Anterior cingulate cortex (tissue), 58 donors: ENCODE measurements at regions not wholly inside any gene's neighbourhood (a gene's known extent, or its start where the extent isn't known, plus 50 kb on each side); places are given as distances from the start of the nearest gene placed in this dataset.
"Not testable (repeated sequence)": the region's sequence is repeated elsewhere in the genome, so short reads cannot be mapped to it uniquely, and the experiment has no call there.

Source experiments
- DNase-seq, 58 donors: peaks; one replicate each; lab custom pipeline; 2025; lab: John Stamatoyannopoulos, UW

DNA sequence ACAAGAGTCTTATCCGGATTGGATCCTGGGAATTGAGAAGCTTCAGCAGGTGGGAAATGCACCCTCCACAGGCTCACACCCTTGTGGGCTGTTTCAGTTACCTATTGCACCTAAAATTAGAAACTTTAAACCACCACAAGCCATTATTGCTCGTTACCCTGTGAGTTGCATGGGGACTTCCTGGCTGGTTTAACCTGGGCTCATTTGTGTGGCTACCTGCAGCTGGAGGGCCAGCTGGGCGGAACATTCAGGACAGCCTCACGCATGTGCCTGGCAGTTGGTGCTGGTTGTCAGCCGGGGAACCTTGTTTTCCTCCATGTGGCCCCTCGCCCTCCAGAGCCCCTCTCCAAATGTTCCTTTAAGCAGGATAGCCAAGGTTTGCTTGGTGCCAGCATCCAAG is 118.5 kb upstream of the DEFB108B start:
- DNase-seq = not testable (repeated sequence)

DNA sequence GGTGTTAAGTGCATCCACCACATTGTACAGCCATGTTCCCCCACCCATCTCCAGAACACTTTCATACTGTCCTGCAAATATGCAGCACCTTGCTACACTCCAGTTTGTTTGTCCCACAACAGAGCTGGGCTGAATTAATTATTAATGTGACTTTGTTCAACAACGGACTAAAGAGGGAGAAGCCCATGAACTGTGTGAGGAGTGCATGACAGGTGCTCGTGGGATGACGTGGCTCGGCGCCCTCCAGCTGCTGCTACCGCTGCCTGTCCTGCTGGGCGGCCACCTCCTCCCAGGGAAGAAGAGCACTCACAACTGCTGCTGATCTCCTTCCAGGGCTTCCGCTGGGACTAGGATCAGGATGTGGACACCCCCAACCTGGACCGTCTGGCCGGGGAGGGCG is 111.2 kb upstream of the DEFB108B start:
- DNase-seq = not testable (repeated sequence)

DNA sequence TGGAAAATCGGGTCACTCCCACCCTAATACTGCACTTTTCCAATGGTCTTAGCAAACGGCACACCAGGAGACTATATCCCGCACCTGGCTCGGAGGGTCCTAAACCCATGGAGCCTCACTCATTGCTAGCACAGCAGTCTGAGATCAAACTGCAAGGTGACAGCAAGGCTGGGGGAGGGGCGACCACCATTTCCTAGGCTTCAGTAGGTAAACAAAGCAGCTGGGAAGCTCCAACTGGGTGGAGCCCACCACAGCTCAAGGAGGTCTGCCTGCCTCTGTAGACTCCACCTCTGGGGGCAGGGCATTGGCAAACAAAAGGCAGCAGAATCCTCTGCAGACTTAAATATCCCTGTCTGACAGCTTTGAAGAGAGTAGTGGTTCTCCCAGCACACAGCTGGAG is 109.0 kb upstream of the DEFB108B start:
- DNase-seq = not testable (repeated sequence)

DNA sequence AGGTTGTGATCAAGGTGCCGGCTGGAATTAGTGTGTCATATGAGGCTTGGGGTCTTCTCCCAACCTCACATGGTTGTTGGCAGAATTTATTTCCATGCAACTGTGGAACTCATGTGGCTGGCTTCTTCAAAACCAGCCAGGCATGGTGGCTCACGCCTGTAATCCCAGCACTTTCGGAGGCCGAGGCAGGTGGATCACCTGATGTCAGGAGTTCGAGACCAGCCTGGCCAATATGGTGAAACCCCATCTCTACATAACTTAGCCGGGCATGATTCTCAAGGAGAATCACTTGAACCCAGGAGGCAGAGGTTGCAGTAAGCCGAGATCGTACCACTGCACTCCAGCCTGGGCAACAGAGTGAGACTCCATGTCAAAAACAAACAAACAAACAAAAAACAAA is 102.3 kb upstream of the DEFB108B start:
- not testable (repeated sequence) for DNase-seq

DNA sequence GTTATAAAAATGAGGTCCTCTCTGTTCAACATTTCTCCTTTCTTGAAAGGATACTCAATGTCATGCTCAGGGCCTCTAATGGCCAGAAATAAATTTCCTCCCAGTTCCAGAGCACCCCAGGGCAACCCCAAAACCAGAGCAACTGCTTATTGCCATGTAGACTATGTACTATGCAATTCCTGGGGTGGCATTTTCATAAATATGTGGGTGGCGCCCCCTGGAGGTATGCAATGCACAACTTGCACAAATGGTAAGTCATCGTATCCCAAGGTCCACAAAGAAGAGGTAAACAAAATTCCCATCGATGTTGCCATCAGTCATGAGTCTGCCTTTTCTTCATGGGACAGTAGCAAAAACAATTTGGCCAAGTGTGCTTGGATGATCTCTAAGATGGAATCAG is 98.6 kb upstream of the DEFB108B start:
- DNase-seq = not testable (repeated sequence)

DNA sequence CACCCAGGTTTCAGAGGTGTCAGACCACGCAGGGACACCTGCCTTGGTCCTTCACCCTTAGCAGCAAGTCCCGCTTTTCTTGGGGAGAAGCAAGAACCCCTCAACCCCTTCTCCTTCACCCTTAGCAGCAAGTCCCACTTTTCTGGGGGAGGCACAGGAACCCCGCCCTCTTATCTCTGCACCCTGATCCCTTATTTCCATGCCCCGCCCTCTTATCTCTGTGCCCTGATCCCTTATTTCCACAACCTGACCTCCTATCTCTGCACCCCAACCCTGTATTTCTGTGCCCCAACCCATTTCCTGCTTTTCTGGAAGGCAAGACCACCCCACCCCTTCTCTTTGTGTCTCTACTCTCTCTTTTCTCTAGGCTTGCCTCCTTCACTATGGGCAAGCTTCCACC is 94.7 kb upstream of the DEFB108B start:
- not testable (repeated sequence) for DNase-seq

DNA sequence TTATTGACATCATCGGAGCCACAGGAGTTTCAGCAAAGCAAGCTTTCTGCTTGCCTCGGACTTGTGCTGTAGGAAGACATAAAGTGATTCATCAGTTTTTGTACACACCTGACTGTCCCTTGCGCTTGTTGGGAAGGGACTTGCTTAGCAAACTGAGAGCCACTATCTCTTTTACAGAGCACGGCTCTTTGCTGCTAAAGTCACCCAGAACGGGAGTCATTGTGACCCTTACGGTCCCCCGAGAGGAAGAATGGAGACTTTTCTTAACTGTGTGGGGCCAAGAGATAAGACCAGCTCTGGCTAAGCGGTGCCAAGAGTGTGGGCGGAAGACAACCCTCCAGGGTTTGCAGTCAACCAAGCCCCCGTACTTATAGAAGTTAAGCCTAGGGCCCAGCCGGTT is 89.6 kb upstream of the DEFB108B start:
- DNase-seq = not testable (repeated sequence)

DNA sequence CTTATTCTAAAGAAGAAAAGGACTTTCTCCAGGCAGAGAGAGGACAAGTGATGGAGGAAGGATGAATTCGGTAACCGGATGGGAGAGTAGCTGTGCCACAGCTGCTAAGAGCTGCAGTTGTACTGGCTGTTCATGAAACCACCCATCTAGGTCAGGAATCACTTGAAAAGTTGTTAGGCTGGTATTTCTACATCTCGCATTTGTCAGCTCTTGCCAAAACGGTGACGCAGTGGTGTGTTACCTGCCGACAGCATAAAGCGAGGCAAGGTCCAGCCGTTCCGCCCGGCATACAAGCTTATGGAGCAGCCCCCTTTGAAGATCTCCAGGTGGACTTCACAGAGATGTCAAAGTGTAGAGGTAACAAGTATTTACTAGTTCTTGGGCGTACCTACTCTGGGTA is 87.3 kb upstream of the DEFB108B start:
- not testable (repeated sequence) for DNase-seq

DNA sequence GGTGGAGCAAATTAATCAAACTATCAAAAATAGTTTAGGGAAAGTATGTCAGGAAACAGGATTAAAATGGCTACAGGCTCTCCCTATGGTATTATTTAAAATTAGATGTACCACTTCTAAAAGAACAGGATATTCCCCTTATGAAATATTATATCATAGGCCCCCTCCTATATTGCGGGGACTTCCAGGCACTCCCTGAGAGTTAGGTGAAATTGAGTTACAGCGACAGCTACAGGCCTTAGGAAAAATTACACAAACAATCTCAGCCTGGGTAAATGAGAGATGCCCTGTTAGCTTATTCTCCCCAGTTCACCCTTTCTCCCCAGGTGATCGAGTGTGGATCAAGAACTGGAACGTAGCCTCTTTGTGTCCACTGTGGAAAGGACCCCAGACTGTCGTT is 86.7 kb upstream of the DEFB108B start:
- not testable (repeated sequence) for DNase-seq

DNA sequence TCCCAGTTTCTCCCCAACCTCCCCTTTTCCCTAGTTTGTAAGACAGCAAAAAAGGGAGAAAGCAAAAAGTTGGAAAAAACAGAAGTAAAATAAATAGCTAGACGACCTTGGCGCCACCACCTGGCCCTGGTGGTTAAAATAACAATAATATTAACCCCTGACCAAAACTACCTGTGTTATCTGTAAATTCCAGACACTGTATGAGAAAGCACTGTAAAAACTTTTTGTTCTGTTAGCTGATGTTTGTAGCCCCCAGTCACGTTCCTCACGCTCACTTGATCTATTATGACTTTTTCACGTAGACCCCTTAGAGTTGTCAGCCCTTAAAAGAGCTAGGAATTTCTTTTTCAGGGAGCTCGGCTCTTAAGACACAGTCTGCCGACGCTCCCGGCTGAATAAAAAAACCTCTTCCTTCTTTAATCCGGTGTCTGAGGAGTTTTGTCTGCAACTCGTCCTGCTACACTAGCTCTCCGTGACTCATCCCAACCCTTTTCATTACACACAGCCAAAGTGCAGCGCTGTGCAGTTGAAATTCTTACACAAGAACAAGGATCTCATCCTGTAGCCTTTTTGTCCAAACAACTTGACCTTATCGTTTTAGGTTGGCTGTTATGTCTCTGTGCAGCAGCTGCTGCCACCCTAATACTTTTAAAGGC is 83.9 kb upstream of the DEFB108B start:
- not testable (repeated sequence) for DNase-seq

DNA sequence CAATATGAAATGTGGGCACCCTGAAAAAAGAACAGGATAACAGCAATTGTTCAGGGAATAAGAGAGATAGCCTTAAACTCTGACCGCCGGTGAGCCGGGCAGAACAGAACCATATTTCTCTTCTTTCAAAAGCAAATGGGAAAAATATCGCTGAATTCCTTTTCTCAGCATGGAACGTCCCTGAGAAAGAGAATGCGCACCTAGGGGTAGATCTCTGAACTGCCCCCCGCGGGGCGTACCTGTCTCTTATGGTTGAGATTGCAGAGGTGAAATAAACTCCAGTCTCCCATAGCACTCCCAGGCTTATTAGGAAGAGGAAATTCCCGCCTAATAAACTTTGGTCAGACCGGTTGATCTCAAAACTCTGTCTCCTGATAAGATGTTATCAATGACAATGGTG is 82.1 kb upstream of the DEFB108B start:
- not testable (repeated sequence) for DNase-seq

DNA sequence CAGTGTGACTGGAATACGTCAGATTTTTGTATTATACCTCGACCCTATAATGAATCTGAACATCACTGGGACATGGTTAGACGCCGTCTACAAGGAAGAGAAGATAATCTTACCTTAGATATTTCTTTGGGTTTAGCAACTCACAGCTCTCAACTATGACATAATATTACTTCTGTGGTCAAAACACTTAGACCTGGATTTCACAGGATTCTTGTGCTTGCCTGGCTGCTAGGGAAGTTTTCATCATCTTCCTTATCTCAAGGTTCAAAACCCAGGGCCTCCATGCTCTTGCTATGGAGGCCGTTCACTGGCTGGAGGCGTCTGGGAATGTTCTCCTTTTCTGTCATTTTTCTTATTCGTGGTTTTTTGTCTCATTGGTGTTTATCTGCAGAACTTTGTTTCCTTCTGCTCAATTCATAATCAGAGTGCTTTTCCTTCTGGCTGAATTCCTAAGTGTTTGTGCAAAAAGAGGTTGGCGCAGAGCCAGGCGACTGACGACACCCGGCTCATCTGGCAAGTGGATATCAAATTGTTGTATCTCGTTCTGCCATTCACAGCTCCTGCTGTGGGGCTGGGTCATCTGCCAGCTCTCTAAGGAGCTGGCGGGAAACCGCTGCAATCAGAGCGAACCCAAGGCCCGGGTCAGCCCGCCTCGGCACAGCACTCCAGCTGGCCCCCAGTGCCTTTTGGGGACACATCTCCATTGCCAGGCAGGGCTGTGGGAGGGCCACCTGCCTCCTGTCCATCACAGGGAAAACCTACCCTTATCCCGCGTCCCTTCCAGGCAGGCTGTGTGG is 68.1 kb upstream of the DEFB108B start:
- peak in 7 of 58 donors; percentile 8 to 65 (median 16) for DNase-seq

DNA sequence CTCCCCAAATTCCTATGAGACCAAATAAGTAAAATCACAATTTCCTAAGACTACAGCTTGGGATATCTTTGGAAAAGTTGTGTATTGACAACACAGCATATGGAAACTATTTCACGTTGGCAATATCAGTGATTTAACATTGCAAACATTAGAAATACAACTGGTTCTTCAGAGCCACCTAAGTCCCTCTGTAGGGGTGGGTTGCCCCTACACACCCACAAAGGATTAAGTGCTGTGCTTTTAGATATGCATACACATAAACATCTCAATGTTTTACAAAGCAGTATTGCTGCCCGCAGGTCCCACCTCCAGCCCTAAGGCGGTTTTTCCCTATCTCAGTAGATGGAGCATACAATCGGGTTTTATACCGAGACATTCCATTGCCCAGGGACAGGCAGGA is 66.0 kb upstream of the DEFB108B start:
- not testable (repeated sequence) for DNase-seq

DNA sequence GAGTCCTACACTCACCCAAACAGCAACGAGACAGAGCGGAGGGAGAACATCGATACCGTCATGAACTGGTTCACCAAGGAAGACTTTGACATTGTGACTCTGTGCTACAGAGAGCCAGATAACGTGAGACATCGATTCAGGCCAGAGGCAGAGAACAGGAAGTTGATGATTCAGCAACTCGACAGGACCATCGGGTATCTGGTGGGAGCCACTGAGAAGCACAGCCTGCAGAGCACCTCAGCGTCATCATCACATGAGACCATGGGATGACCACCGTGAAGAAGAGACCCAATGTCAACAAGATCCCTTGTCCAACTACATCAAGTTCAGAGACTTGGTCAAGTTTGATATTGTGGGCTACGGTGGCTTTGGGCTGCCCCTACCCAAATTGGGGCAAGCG is 60.8 kb upstream of the DEFB108B start:
- DNase-seq = not testable (repeated sequence)

DNA sequence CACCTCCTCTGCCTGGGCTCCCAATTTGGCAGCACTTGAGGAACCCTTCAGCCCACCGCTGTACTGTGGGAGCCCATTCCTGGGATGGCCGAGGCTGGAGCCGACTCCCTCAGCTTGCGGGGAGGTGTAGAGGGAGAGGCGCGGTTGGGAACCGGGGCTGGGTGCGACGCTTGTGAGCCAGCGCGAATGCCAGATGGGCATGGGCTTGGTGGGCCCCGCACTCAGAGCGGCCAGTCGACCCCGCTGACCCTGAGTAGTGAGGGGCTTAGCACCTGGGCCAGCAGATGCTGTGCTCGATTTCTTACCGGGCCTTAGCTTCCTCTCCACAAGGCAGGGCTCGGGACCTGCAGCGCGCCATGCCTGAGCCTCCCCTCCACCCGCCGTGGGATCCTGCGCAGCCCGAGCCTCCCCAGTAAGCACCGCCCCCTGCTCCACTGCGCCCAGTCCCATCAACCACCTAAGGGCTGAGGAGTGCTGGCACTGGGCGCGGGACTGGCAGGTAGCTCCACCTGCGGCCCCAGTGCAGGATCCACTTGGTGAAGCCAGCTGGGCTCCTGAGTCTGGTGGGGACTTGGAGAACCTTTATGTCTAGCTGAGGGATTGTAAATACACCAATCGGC is 58.3 kb upstream of the DEFB108B start:
- no peak for DNase-seq

DNA sequence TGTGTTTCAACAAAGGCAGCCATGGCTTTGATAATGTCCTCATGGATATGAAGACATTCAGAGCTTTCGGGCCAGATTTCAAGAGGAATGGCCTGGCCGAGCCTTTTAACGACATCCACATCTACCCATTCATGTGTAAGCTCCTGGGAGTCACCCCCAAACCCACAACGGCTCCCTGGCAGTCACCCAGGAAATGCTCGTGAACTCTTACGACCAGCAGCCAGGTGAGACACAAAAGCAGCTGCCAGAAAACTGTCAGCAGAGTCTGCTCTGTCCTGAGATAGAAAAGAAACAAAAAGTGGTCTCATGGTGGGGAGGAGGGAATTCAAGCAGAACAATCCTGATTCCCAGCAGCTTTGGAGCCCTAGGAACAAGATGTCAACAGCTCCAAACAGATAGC is 52.9 kb upstream of the DEFB108B start:
- not testable (repeated sequence) for DNase-seq

DNA sequence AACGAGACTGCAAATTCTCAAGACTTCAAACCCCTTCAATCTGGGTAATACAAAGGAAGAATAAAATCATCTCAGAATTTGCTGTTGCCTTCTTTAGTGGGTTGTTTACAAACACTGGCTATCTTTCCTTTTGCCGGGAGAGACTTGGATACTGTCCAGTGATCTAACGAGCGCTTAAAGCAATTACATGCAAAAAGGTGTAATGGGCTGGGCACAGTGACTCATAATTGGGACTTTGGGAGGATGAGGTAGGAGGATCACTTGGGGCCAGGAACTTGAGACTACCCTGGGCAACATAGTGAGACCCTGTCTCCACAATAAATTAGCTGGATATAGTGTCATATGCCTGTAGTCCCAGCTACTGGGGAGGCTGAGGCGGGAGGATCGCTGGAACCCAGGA is 52.2 kb upstream of the DEFB108B start:
- not testable (repeated sequence) for DNase-seq

DNA sequence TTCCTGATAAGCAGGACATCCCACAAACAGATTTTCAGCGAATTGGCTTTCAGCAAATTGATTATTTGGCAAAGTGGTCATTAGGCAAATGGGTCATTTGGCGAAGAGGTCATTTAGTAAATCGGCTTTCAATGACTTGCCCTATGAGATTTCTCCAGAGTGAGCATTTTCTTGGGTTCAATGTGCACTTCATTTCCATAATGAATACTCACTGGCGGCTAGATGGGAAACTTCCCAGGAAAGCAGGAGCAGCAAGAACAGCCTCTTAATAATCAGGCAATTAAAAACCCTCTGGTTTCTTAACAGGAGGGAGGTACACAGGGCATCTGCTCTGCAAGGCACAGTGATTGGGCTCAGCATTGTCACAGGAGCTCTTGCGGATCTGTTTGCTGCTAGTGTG is 51.5 kb upstream of the DEFB108B start:
- not testable (repeated sequence) for DNase-seq

DNA sequence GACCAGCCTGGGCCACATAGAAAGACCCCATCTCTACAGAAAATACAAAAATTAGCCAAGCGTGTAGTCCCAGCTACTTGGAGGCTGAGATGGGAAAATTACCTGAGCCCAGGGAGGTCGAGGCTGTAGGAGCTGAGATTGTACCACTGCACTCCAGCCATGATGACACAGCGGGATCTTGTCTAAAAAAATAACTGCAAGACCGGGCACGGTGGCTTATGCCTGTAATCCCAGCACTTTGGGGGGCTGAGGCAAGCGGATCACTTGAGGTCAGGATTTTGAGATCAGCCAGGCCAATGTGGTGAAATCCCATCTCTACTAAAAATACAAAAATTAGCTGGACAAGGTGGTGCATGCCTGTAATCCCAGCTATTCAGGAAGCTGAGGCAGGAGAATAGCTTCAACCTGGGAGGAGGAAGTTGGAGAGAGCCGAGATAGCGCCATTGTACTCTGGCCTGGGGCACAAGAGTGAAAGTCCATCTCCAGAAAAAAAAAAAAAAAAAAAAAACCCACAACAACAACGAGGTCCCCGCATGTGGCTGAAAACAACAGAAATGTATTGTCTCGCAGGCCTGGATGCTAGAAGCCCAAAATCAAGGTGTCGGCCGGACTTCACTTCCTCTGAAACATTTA is 50.7 kb upstream of the DEFB108B start:
- not testable (repeated sequence) for DNase-seq

DNA sequence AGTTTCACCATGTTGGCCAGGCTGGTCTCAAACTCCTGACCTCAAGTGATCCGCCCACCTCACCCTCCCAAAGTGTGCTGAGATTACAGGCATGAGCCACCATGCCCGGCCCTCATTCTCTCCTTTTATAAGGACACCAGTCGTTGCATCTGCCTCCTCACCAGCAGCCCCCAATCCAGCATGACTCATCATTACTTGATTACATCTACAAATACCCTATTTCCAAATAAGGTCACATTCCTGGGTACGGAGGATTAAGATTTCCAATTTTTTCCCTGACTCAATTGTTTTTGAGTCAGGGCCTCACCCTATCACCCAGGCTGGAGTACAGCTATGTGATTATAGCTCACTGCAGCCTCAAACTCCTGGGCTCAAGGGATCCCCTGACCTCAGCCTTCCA is 49.8 kb upstream of the DEFB108B start:
- DNase-seq = not testable (repeated sequence)
